Colonic mucosa (tissue), 4 donors: ENCODE measurements at regions not wholly inside any gene's neighbourhood (a gene's known extent, or its start where the extent isn't known, plus 50 kb on each side); places are given as distances from the start of the nearest gene placed in this dataset.

Experiments
- DNase-seq: peaks from one replicate; pipeline ENCODE4 v3.0.0-alpha.2; 2020
- H3K27ac ChIP-seq: fragments of 200-600 bp; one replicate; pipeline ENCODE4 v1.8.0; 2021
- H3K27me3 ChIP-seq: fragments of 200-600 bp; one replicate; pipeline ENCODE4 v1.8.0; 2021
- H3K36me3 ChIP-seq: fragments of 200-600 bp; one replicate; pipeline ENCODE4 v1.8.0; 2021
- H3K4me1 ChIP-seq: fragments of 200-600 bp; one replicate; pipeline ENCODE4 v1.8.0; 2021; ENCODE audit warnings: mild to moderate bottlenecking
- H3K4me3 ChIP-seq: fragments of 200-600 bp; one replicate; pipeline ENCODE4 v1.8.0; 2021
- H3K9ac ChIP-seq, 2 donors: one replicate each; pipeline ENCODE4 v1.7.0; 2013; ENCODE audit warnings: control low read depth in 2 of 2, low read depth in 2 of 2, low read length in 2 of 2
- H3K9me3 ChIP-seq: fragments of 200-600 bp; one replicate; pipeline ENCODE4 v1.8.0; 2021
- CTCF ChIP-seq: fragments of 200-600 bp; IDR thresholded peaks from one replicate; pipeline ENCODE4 v1.8.0; 2022; ENCODE audit warnings: antibody characterized with exemption, mild to moderate bottlenecking
- intact Hi-C: fragments of 100-400 bp; cut with DNase I; formaldehyde crosslinking; loops from one replicate; pipeline ENCODE4 v1.14.1; 2022
- donor health status: healthy.
- donor health status: DM: no; HTN: no; CAD: no.
- donor health status: DM: no; HTN: no; CAD: no.

- no peak for TF ChIP-seq CTCF
Measured at GRCh38 chr7:145644426-145645134, 472.0 kb upstream of the CNTNAP2 start.

GRCh38 chr7:145643981-145644380 lies 472.6 kb upstream of the CNTNAP2 start:
- no peaks in the 10 kb centered on the region for H3K36me3 ChIP-seq
- H3K9me3 ChIP-seq: no peaks in the 10 kb centered on the region
- H3K9ac ChIP-seq: no peak overlapping the region
- no peak overlapping the region for H3K4me3 ChIP-seq
- DNase-seq: no peak
- no peaks in the 10 kb centered on the region for H3K27me3 ChIP-seq
- intact Hi-C loops: no loop called here
- H3K4me1 ChIP-seq: no peaks in the 10 kb centered on the region
- no peak for TF ChIP-seq CTCF
- no peak overlapping the region for H3K27ac ChIP-seq

More at GRCh38 chr7:145644426-145645134, 472.0 kb upstream of the CNTNAP2 start:
- no peak for DNase-seq
- intact Hi-C loops: no loop called here
- H3K9ac ChIP-seq: no peak overlapping the region
- H3K4me1 ChIP-seq: no peaks in the 10 kb centered on the region
- H3K9me3 ChIP-seq: no peaks in the 10 kb centered on the region
- no peaks in the 10 kb centered on the region for H3K36me3 ChIP-seq
- no peaks in the 10 kb centered on the region for H3K27me3 ChIP-seq
- no peak overlapping the region for H3K4me3 ChIP-seq
- H3K27ac ChIP-seq: no peak overlapping the region

GRCh38 chr7:145633513-145633912 lies 483.1 kb upstream of the CNTNAP2 start:
- DNase-seq: no peak
- no peak overlapping the region for H3K9ac ChIP-seq
- H3K4me1 ChIP-seq: no peaks in the 10 kb centered on the region
- no peak for TF ChIP-seq CTCF
- H3K9me3 ChIP-seq: no peaks in the 10 kb centered on the region
- intact Hi-C loops: no loop called here
- no peak overlapping the region for H3K27ac ChIP-seq
- no peaks in the 10 kb centered on the region for H3K27me3 ChIP-seq
- H3K4me3 ChIP-seq: no peak overlapping the region
- H3K36me3 ChIP-seq: no peaks in the 10 kb centered on the region

GRCh38 chr7:145624618-145625017 lies 492.0 kb upstream of the CNTNAP2 start:
- Histone ChIP-seq H3K4me3 (no peak overlapping the region), H3K9me3 (no peaks in the 10 kb centered on the region), H3K4me1 (no peaks in the 10 kb centered on the region), H3K27me3 (no peaks in the 10 kb centered on the region), H3K9ac (no peak overlapping the region), H3K27ac (no peak overlapping the region), H3K36me3 (no peaks in the 10 kb centered on the region)
- no peak for DNase-seq
- intact Hi-C loops: no loop called here
- no peak for TF ChIP-seq CTCF

- intact Hi-C loops: no loop called here
- no peaks in the 10 kb centered on the region for H3K36me3 ChIP-seq
- DNase-seq: no peak
- no peak overlapping the region for H3K4me3 ChIP-seq
- H3K9me3 ChIP-seq: no peaks in the 10 kb centered on the region
- H3K4me1 ChIP-seq: no peaks in the 10 kb centered on the region
- H3K27ac ChIP-seq: no peak overlapping the region
- no peaks in the 10 kb centered on the region for H3K27me3 ChIP-seq
- H3K9ac ChIP-seq: no peak overlapping the region
- no peak for TF ChIP-seq CTCF
Measured at GRCh38 chr7:145605963-145606362, 510.6 kb upstream of the CNTNAP2 start.
